WTC11 (cell line): ENCODE measurements at regions not wholly inside any gene's neighbourhood (a gene's known extent, or its start where the extent isn't known, plus 50 kb on each side); places are given as distances from the start of the nearest gene placed in this dataset.

ENCODE experiments used
- ATAC-seq: fragments of 200-7000 bp; cut with Tn5 transposase; 2 replicates; pipeline ENCODE4 v1.10.0; 2021; ENCODE audit warnings: mild to moderate bottlenecking, moderate library complexity
- CTCF ChIA-PET: fragments of 300-600 bp; sonication (Branson Sonifier 250); formaldehyde crosslinking; loops from one replicate; lab custom pipeline; 2021; ENCODE audit warnings: antibody characterized with exemption; lab: Charles Lee
- POLR2A ChIA-PET: fragments of 350-600 bp; sonication (Branson Sonifier 250); formaldehyde crosslinking; loops from one replicate; lab custom pipeline; 2021; ENCODE audit warnings: antibody characterized with exemption; lab: Charles Lee
- DNase-seq: peaks from one replicate; pipeline ENCODE4 v3.0.0; 2021; ENCODE audit warnings: low spot score
- H3K27ac Mint-ChIP-seq: 2 replicates; pipeline ENCODE4 v1.8.0; 2021; ENCODE audit warnings: mixed read lengths
- H3K27me3 Mint-ChIP-seq: 2 replicates; pipeline ENCODE4 v1.8.0; 2021; ENCODE audit warnings: low read depth, mild to moderate bottlenecking, moderate library complexity, mixed read lengths
- H3K36me3 Mint-ChIP-seq: 2 replicates; pipeline ENCODE4 v1.8.0; 2021; ENCODE audit warnings: mixed read lengths
- H3K4me1 Mint-ChIP-seq: 2 replicates; pipeline ENCODE4 v1.8.0; 2022; ENCODE audit warnings: mixed read lengths
- H3K4me3 Mint-ChIP-seq: 2 replicates; pipeline ENCODE4 v1.8.0; 2021; ENCODE audit warnings: mild to moderate bottlenecking, moderate library complexity, mixed read lengths
- H3K9me3 Mint-ChIP-seq: 2 replicates; pipeline ENCODE4 v1.8.0; 2021; ENCODE audit warnings: mixed read lengths
- ATF2 ChIP-seq: sonication (generic); formaldehyde crosslinking; IDR thresholded peaks from 2 replicates; pipeline ENCODE4 v1.8.1; 2022; ENCODE audit warnings: low read depth, missing genetic modification reagents, borderline replicate concordance
- E2F4 ChIP-seq: sonication (generic); formaldehyde crosslinking; IDR thresholded peaks from 2 replicates; pipeline ENCODE4 v1.8.1; 2022; ENCODE audit warnings: low read depth, mild to moderate bottlenecking, moderate library complexity, missing genetic modification reagents, borderline replicate concordance
- ELF4 ChIP-seq: sonication (generic); formaldehyde crosslinking; IDR thresholded peaks from 2 replicates; pipeline ENCODE4 v1.8.1; 2022; ENCODE audit warnings: low read depth, mild to moderate bottlenecking, moderate library complexity, missing genetic modification reagents
- FOXJ3 ChIP-seq: sonication (generic); formaldehyde crosslinking; IDR thresholded peaks from 2 replicates; pipeline ENCODE4 v1.9.0; 2021; ENCODE audit warnings: missing genetic modification reagents, mild to moderate bottlenecking, borderline replicate concordance
- FOXK1 ChIP-seq: sonication (generic); formaldehyde crosslinking; IDR thresholded peaks from 2 replicates; pipeline ENCODE4 v1.8.0; 2022; ENCODE audit warnings: mild to moderate bottlenecking, moderate library complexity, missing genetic modification reagents
- HMGA2 ChIP-seq: fragments of 250-450 bp; sonication (Bioruptor Pico); IDR thresholded peaks from 2 replicates; pipeline ENCODE4 v1.4.0; 2021; ENCODE audit warnings: mild to moderate bottlenecking, moderate library complexity
- JAZF1 ChIP-seq: fragments of 250-450 bp; sonication (Bioruptor Pico); IDR thresholded peaks from 2 replicates; pipeline ENCODE4 v1.9.0; 2021; ENCODE audit warnings: moderate library complexity, mild to moderate bottlenecking, inconsistent platforms
- MYBL2 ChIP-seq: sonication (generic); formaldehyde crosslinking; IDR thresholded peaks from 2 replicates; pipeline ENCODE4 v1.8.1; 2023; ENCODE audit warnings: mild to moderate bottlenecking, moderate library complexity, missing genetic modification reagents
- NFE2L1 ChIP-seq: sonication (generic); formaldehyde crosslinking; IDR thresholded peaks from 2 replicates; pipeline ENCODE4 v1.8.1; 2023; ENCODE audit warnings: missing genetic modification reagents
- NR2C2 ChIP-seq: sonication (generic); formaldehyde crosslinking; IDR thresholded peaks from 2 replicates; pipeline ENCODE4 v1.8.0; 2022; ENCODE audit warnings: mild to moderate bottlenecking, missing genetic modification reagents
- SMAD4 ChIP-seq: sonication (generic); formaldehyde crosslinking; IDR thresholded peaks from 2 replicates; pipeline ENCODE4 v1.8.0; 2022; ENCODE audit warnings: mild to moderate bottlenecking, missing genetic modification reagents
- TCF7 ChIP-seq: sonication (generic); formaldehyde crosslinking; IDR thresholded peaks from 2 replicates; pipeline ENCODE4 v1.8.0; 2022; ENCODE audit warnings: mild to moderate bottlenecking, low read depth, missing genetic modification reagents, moderate library complexity
- USF2 ChIP-seq: sonication (generic); formaldehyde crosslinking; IDR thresholded peaks from 2 replicates; pipeline ENCODE4 v1.8.1; 2023; ENCODE audit warnings: mild to moderate bottlenecking, missing genetic modification reagents, moderate library complexity
- ZNF121 ChIP-seq: sonication (generic); formaldehyde crosslinking; IDR thresholded peaks from 2 replicates; pipeline ENCODE4 v1.8.0; 2023; ENCODE audit warnings: missing genetic modification reagents
- ZNF416 ChIP-seq: fragments of 250-450 bp; sonication (Bioruptor Pico); IDR thresholded peaks from 2 replicates; pipeline ENCODE4 v1.9.0; 2021; ENCODE audit warnings: mild to moderate bottlenecking, inconsistent platforms
- ZNF423 ChIP-seq: fragments of 250-450 bp; sonication (Bioruptor Pico); IDR thresholded peaks from 2 replicates; pipeline ENCODE4 v2.1.2; 2022; ENCODE audit warnings: mild to moderate bottlenecking, moderate library complexity
- TF ChIP-seq, protein P1 (sequence below): sonication (generic); formaldehyde crosslinking; IDR thresholded peaks from 2 replicates; pipeline ENCODE4 v1.8.0; 2023; ENCODE audit warnings: missing genetic modification reagents, mild to moderate bottlenecking, borderline replicate concordance
- TF ChIP-seq, protein P2 (sequence below): sonication (generic); formaldehyde crosslinking; IDR thresholded peaks from 2 replicates; pipeline ENCODE4 v1.8.1; 2023; ENCODE audit warnings: mild to moderate bottlenecking, missing genetic modification reagents, borderline replicate concordance

DNA sequence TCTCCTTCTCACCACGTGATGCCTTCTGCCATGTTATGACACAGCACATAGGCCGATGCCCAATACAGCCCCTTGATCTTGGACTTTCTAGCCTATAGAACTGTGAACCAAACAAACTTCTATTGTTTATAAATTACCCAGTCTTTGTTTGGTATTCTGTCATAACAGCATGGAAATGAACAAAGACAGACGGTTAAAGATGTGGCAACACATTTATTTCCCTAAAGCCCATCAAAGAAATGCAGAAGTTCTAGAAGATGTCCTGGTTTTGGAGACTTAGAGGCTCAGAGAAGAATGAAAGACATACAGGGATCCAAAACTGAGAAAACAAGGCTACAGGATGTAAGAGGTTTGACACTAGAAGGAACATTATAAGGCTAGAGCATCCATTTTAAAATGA is 600.8 kb upstream of the DAB2 start (continued):
- TF ChIP-seq, protein P1, sequence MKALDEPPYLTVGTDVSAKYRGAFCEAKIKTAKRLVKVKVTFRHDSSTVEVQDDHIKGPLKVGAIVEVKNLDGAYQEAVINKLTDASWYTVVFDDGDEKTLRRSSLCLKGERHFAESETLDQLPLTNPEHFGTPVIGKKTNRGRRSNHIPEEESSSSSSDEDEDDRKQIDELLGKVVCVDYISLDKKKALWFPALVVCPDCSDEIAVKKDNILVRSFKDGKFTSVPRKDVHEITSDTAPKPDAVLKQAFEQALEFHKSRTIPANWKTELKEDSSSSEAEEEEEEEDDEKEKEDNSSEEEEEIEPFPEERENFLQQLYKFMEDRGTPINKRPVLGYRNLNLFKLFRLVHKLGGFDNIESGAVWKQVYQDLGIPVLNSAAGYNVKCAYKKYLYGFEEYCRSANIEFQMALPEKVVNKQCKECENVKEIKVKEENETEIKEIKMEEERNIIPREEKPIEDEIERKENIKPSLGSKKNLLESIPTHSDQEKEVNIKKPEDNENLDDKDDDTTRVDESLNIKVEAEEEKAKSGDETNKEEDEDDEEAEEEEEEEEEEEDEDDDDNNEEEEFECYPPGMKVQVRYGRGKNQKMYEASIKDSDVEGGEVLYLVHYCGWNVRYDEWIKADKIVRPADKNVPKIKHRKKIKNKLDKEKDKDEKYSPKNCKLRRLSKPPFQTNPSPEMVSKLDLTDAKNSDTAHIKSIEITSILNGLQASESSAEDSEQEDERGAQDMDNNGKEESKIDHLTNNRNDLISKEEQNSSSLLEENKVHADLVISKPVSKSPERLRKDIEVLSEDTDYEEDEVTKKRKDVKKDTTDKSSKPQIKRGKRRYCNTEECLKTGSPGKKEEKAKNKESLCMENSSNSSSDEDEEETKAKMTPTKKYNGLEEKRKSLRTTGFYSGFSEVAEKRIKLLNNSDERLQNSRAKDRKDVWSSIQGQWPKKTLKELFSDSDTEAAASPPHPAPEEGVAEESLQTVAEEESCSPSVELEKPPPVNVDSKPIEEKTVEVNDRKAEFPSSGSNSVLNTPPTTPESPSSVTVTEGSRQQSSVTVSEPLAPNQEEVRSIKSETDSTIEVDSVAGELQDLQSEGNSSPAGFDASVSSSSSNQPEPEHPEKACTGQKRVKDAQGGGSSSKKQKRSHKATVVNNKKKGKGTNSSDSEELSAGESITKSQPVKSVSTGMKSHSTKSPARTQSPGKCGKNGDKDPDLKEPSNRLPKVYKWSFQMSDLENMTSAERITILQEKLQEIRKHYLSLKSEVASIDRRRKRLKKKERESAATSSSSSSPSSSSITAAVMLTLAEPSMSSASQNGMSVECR (CRISPR knock-in tag) = no peak
- TF ChIP-seq SMAD4 (CRISPR knock-in tag) = no peak
- TF ChIP-seq NR2C2 = no peak
- TF ChIP-seq JAZF1 (CRISPR knock-in tag) = no peak

DNA sequence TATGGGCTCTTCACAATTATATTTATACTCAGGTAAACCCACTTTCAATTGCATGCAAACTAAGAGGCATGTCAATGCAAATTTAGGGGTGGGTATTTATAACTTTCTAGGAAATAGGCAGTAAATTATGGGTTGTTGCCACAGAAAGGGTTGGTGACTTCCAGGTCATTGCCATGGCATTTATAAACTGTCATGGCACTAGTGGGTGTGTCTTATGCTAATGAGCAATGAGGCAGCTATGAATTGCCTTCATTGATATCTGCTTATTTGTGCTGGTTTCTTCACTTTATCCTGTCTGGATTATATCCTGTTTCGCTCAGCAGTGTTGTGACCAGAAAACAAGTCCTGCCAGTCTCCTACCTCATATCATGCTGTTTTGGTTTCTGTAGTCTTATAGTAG is 597.3 kb upstream of the DAB2 start:
- POLR2A ChIA-PET = no interaction called here
- ATAC-seq = no peak
- H3K4me1 Mint-ChIP-seq = no peaks in the 10 kb centered on the region
- no peak overlapping the region for H3K27ac Mint-ChIP-seq
- peaks cover 12% of the 10 kb centered on the region for H3K36me3 Mint-ChIP-seq
- peaks cover 63% of the 10 kb centered on the region for H3K9me3 Mint-ChIP-seq
- TF ChIP-seq TCF7 (CRISPR knock-in tag) = no peak
- TF ChIP-seq ZNF423 (CRISPR knock-in tag) = no peak
- no peak for TF ChIP-seq MYBL2 (CRISPR knock-in tag)
- no peak for TF ChIP-seq NFE2L1 (CRISPR knock-in tag)
- TF ChIP-seq ZNF416 (CRISPR knock-in tag) = no peak
- no peak for TF ChIP-seq ELF4 (CRISPR knock-in tag)
- TF ChIP-seq HMGA2 = no peak
- no peak for TF ChIP-seq FOXK1 (CRISPR knock-in tag)
- no peak for TF ChIP-seq NR2C2
- TF ChIP-seq, protein P2, sequence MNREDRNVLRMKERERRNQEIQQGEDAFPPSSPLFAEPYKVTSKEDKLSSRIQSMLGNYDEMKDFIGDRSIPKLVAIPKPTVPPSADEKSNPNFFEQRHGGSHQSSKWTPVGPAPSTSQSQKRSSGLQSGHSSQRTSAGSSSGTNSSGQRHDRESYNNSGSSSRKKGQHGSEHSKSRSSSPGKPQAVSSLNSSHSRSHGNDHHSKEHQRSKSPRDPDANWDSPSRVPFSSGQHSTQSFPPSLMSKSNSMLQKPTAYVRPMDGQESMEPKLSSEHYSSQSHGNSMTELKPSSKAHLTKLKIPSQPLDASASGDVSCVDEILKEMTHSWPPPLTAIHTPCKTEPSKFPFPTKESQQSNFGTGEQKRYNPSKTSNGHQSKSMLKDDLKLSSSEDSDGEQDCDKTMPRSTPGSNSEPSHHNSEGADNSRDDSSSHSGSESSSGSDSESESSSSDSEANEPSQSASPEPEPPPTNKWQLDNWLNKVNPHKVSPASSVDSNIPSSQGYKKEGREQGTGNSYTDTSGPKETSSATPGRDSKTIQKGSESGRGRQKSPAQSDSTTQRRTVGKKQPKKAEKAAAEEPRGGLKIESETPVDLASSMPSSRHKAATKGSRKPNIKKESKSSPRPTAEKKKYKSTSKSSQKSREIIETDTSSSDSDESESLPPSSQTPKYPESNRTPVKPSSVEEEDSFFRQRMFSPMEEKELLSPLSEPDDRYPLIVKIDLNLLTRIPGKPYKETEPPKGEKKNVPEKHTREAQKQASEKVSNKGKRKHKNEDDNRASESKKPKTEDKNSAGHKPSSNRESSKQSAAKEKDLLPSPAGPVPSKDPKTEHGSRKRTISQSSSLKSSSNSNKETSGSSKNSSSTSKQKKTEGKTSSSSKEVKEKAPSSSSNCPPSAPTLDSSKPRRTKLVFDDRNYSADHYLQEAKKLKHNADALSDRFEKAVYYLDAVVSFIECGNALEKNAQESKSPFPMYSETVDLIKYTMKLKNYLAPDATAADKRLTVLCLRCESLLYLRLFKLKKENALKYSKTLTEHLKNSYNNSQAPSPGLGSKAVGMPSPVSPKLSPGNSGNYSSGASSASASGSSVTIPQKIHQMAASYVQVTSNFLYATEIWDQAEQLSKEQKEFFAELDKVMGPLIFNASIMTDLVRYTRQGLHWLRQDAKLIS (CRISPR knock-in tag) = no peak
- no peak for TF ChIP-seq ZNF121
- TF ChIP-seq USF2 (CRISPR knock-in tag) = no peak
- TF ChIP-seq E2F4 = no peak
- no peak for TF ChIP-seq FOXJ3 (CRISPR knock-in tag)
- no peak for TF ChIP-seq ATF2 (CRISPR knock-in tag)
- CTCF ChIA-PET = no interaction called here
- no peak for DNase-seq
- H3K4me3 Mint-ChIP-seq = no peak overlapping the region
- H3K27me3 Mint-ChIP-seq = no peaks in the 10 kb centered on the region
